Adrenal gland (tissue), 9 donors: ENCODE measurements at regions not wholly inside any gene's neighbourhood (a gene's known extent, or its start where the extent isn't known, plus 50 kb on each side); places are given as distances from the start of the nearest gene placed in this dataset.

Experiments
- DNase-seq, 7 donors: peaks; one replicate each; pipeline ENCODE4 v3.0.0-alpha.2; 2019 to 2020
- H3K27ac ChIP-seq, 5 donors: fragments of 200-600 bp; sonication (generic) in 4 of 5; 1 replicate in 3 of 5; 2 replicates in 2 of 5; pipeline versions ENCODE4 v1.5.1 to v1.8.0; 2016 to 2020; ENCODE audit warnings: mild to moderate bottlenecking in 1 of 5
- H3K27me3 ChIP-seq: fragments of 200-600 bp; 2 replicates; pipeline ENCODE4 v1.8.0; 2021
- H3K36me3 ChIP-seq, 2 donors: fragments of 200-600 bp; replicated peaks in 1 of 2; 1 replicate in 1 of 2; 2 replicates in 1 of 2; pipeline versions ENCODE4 v1.5.1 to v1.8.0; 2018 to 2022
- H3K4me1 ChIP-seq, 2 donors: fragments of 200-600 bp; replicated peaks in 1 of 2; 1 replicate in 1 of 2; 2 replicates in 1 of 2; pipeline versions ENCODE4 v1.5.1 to v1.8.0; 2018 to 2021
- H3K4me3 ChIP-seq, 4 donors: fragments of 200-600 bp; sonication (generic) in 3 of 4; one replicate each; pipeline ENCODE4 v1.5.1; 2016 to 2018
- H3K9me3 ChIP-seq, 3 donors: fragments of 200-600 bp; sonication (generic) in 1 of 3; replicated peaks in 1 of 3; 1 replicate in 2 of 3; 2 replicates in 1 of 3; pipeline versions ENCODE4 v1.5.1 to v1.8.0; 2016 to 2021
- POLR2A ChIP-seq, 2 donors: fragments of 450-650 bp; IDR thresholded peaks; one replicate each; pipeline ENCODE4 v1.6.1; 2017; ENCODE audit warnings: antibody characterized with exemption in 2 of 2, mild to moderate bottlenecking in 2 of 2, moderate library complexity in 1 of 2
- WGBS, 4 donors: extraction: QIAGEN DNeasy Blood & Tissue Kit in 2 of 4; methylation state at CpG; one replicate each; pipeline versions ENCODE4 v1.1.5 to v1.1.7; 2013 to 2017; 5-methylcytosine and 5-hydroxymethylcytosine counted together
- intact Hi-C, 2 donors: fragments of 100-400 bp; cut with DNase I; formaldehyde crosslinking; loops; one replicate each; pipeline versions ENCODE4 v1.14.1 to v1.15.0; 2022 to 2023
- TF ChIP-seq, protein P1 (sequence below), 6 experiments: fragments of 450-650 bp in 4 of 6; fragments of 200-600 bp in 2 of 6; sonication (generic) in 1 of 6; IDR thresholded peaks; 1 replicate in 5 of 6; 2 replicates in 1 of 6; pipeline versions ENCODE4 v1.5.1 to v1.8.0; 2016 to 2021; ENCODE audit warnings: antibody characterized with exemption in 6 of 6, mild to moderate bottlenecking in 2 of 6, moderate library complexity in 1 of 6
- donor health status: healthy with polysubstance abuse.
- donor health status: Bipolar disorder and iron deficiency.
- donor health status: DM: yes; HTN: yes; CAD: no.
- donor health status: DM: no; HTN: no; CAD: no.
- donor health status: DM: no; HTN: no; CAD: no.

DNA sequence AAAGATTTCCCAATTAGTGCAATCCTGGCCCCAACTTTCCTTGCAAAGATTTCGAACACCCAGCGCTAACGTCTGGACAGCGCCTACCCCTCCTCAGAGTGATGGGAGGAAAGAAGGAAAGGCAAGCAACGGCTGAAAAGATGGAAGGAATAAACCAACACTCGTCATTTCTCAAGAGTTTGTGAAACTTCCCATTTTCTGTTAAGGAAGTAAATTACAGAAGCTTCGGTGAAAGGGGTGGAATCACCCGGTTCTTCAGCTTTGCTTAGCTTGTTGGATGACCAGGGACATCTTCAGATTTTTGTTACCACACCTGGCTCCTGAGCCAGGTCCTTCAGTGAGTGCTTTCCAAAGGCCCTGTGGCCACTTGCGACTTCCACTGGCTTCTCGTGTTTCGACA, 313.1 kb downstream of the SKIDA1 start:
- H3K9me3 ChIP-seq, result peaks cover 0 to 4% (median 0%) of the 10 kb centered on the region in 3 donors
- H3K4me3 ChIP-seq, result no peak overlapping the region
- TF ChIP-seq, protein P1, sequence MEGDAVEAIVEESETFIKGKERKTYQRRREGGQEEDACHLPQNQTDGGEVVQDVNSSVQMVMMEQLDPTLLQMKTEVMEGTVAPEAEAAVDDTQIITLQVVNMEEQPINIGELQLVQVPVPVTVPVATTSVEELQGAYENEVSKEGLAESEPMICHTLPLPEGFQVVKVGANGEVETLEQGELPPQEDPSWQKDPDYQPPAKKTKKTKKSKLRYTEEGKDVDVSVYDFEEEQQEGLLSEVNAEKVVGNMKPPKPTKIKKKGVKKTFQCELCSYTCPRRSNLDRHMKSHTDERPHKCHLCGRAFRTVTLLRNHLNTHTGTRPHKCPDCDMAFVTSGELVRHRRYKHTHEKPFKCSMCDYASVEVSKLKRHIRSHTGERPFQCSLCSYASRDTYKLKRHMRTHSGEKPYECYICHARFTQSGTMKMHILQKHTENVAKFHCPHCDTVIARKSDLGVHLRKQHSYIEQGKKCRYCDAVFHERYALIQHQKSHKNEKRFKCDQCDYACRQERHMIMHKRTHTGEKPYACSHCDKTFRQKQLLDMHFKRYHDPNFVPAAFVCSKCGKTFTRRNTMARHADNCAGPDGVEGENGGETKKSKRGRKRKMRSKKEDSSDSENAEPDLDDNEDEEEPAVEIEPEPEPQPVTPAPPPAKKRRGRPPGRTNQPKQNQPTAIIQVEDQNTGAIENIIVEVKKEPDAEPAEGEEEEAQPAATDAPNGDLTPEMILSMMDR (IDR thresholded peaks at IDR 0.05), result no peak
- no peak for TF ChIP-seq POLR2A (IDR thresholded peaks at IDR 0.05)
- no peak for DNase-seq
- WGBS, 4 donors, result 78 to 88% (median 85%) methylated on average over 11 of the region's 11 CpGs
- no peaks in the 10 kb centered on the region for H3K27me3 ChIP-seq
- intact Hi-C loops, result no loop called here
- H3K27ac ChIP-seq, result no peak overlapping the region
- H3K4me1 ChIP-seq, result peaks cover 0 to 7% of the 10 kb centered on the region in 2 donors
- H3K36me3 ChIP-seq, result no peaks in the 10 kb centered on the region

DNA sequence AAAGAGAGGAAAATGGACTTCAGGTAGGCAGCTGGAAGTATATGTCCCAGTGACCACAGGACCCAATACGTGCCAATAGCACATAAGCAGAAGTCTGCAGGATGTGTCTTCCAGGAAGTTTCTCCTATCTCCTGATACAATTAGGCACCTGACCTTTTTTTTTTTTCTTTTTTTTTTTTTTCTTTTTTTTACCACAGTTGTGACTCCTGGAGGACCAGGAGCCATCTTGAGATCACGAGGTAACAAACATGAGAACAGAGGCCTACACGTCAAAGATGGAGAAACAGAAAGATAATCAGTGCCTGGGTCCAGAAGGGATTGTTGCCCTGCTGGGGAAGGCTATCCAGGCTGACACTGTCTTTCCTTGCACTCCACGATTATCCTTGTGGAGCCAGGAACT, 312.4 kb upstream of the NEBL start:
- WGBS, 4 donors, result 90 to 94% (median 93%) methylated on average over 4 of the region's 4 CpGs
- Histone ChIP-seq H3K4me3 (no peak overlapping the region), H3K9me3 (peaks cover 0 to 4% (median 0%) of the 10 kb centered on the region in 3 donors), H3K27ac (no peak overlapping the region), H3K36me3 (no peaks in the 10 kb centered on the region), H3K4me1 (peaks cover 0 to 7% of the 10 kb centered on the region in 2 donors), H3K27me3 (no peaks in the 10 kb centered on the region)
- intact Hi-C loops, result no loop called here
- no peak for DNase-seq
- no peak for TF ChIP-seq POLR2A (IDR thresholded peaks at IDR 0.05)
- TF ChIP-seq, protein P1 (IDR thresholded peaks at IDR 0.05), result no peak

DNA sequence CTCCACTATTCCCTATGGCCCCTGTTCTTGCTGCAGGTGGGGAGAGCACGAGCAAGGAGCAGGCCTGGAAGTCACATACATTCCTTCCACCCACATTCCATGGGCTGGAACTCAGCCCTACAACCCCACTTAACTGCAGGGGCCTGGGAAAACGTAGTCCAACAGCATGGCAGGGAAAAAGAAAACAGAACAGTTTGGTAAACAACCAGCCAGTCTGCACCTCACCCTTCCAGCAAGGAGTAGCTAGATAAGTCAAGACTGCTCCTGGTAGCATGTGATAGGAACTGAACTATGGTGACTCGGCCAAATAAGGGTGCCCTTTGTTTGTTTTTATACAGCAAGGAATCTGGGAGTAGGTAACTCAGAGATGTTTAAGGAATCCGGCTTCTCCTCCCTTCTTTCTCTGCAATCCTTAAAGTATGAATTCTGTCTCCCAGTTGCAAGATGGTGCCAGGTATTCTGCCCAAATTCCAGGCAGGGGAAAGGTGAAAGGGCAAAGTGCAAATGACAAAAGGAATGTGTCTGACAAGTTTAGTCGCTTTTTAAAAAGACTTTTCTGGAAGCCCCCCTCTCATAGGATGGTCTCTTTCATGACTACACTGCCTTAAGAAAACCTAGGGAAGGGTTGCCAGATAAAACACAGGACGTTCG, 311.7 kb upstream of the NEBL start:
- H3K9me3 ChIP-seq, result peaks cover 0 to 4% (median 0%) of the 10 kb centered on the region in 3 donors
- peaks cover 0 to 7% of the 10 kb centered on the region in 2 donors for H3K4me1 ChIP-seq
- intact Hi-C loops, result no loop called here
- H3K27ac ChIP-seq, result no peak overlapping the region
- H3K4me3 ChIP-seq, result no peak overlapping the region
- TF ChIP-seq, protein P1 (IDR thresholded peaks at IDR 0.05), result no peak
- no peak for TF ChIP-seq POLR2A (IDR thresholded peaks at IDR 0.05)
- no peaks in the 10 kb centered on the region for H3K27me3 ChIP-seq
- DNase-seq, result no peak
- 76 to 84% (median 81%) methylated on average over 6 to 7 of the region's 7 CpGs for WGBS, 4 donors
- H3K36me3 ChIP-seq, result no peaks in the 10 kb centered on the region

DNA sequence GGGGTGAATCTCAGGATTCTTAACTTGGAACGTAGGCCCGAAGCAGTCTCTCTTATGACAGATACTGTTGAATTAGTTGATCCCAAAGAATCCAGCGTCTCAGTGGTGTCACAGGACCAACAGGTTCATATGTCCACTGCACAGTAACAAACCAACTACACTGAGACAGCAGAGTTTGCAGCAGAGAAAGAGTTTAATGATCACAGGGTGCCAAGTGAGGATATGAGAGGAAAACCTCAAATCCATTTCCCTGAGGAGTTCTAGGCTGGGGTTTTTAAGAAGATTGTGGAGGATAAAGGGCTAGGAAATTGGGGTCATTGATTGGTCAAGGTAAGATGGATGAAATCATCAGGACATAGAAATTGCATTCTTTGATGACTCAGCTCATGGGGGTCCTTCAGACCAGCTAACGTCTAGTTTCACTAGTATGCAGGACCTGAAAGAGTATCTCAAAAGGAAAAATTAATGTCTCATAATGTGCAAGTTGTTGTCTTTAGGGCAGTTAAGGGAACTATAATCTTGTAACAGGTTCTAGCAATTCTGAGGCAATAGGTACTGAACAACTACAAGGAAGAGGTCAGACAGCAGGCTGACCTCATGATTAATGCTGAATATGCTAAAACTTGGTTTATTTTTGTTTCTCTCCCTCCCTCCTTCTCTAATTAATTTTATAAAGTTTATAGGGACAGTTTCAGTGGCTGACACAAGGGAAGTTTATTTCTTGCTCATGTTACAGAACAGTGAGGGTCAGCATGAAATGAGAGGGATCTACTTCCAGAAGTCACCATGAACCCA, 310.9 kb upstream of the NEBL start:
- no peak overlapping the region for H3K27ac ChIP-seq
- TF ChIP-seq, protein P1 (IDR thresholded peaks at IDR 0.05), result no peak
- no peak for TF ChIP-seq POLR2A (IDR thresholded peaks at IDR 0.05)
- no peaks in the 10 kb centered on the region for H3K36me3 ChIP-seq
- H3K4me1 ChIP-seq, result no peaks in the 10 kb centered on the region
- no peak for DNase-seq
- intact Hi-C loops, result no loop called here
- no peaks in the 10 kb centered on the region for H3K27me3 ChIP-seq
- H3K9me3 ChIP-seq, result peaks cover 0 to 4% (median 0%) of the 10 kb centered on the region in 3 donors
- H3K4me3 ChIP-seq, result no peak overlapping the region
- WGBS, 4 donors, result 79 to 85% (median 81%) methylated on average over 4 of the region's 4 CpGs
